ENCODE measurements at regions not wholly inside any gene's neighbourhood (a gene's known extent, or its start where the extent isn't known, plus 50 kb on each side); places are given as distances from the start of the nearest gene placed in this dataset.

- ChIA-PET CTCF (ENCODE audit: low intra/inter-chr PET ratio) (no interaction called here), POLR2A (interaction anchor here (0.7 kb wide), 2 partner anchors 11 to 15 kb away, joined by 3 read pairs; no protein-coding TSS in a partner anchor)
- TF ChIP-seq MAFK (IDR thresholded peaks at IDR 0.05; ENCODE audit: low read length) (no peak), YBX1 (IDR thresholded peaks at IDR 0.05) (0 out of 2 replicates have a peak, but pooled peaks have one; percentile 49)
- no peaks in the 10 kb centered on the region for H3K4me1 ChIP-seq (replicated peaks in 1 of 2; ENCODE audit: control insufficient read depth in 2 of 2, insufficient read depth in 2 of 2, low read length in 2 of 2)
- H3K4me3 ChIP-seq: no peak overlapping the region
- intact Hi-C loops (cut with micrococcal nuclease) (no loop called here), in situ Hi-C loops (cut with MboI) (loop anchor here (10.0 to 25.0 kb wide), 3 partner anchors 76 to 1078 kb away; no protein-coding TSS in a partner anchor)
- no peak overlapping the region for H3K4me2 ChIP-seq (ENCODE audit: insufficient read depth, low read length)
- ATAC-seq (peak; percentile 71), DNase-seq (ENCODE audit: extremely low read depth in 1 of 4, low spot score in 3 of 4) (no peak), FAIRE-seq (no peak)
- no peaks in the 10 kb centered on the region for H3K36me3 ChIP-seq (ENCODE audit: control insufficient read depth, insufficient read depth, low read length)
- no peaks in the 10 kb centered on the region for H3K9me1 ChIP-seq (ENCODE audit: control insufficient read depth, insufficient read depth, low read length)
- H2AFZ ChIP-seq (ENCODE audit: low read depth, low read length): no peak overlapping the region
- H3K9me3 ChIP-seq (replicated peaks; ENCODE audit: control insufficient read depth, insufficient read depth, low read depth, low read length): no peaks in the 10 kb centered on the region
- no peaks in the 10 kb centered on the region for H3K27me3 ChIP-seq (ENCODE audit: control insufficient read depth in 2 of 2, insufficient read depth in 2 of 2, low read length in 2 of 2)
- H3K27ac ChIP-seq (ENCODE audit: extremely low read depth, low read depth, low read length): no peak overlapping the region
- no peaks in the 10 kb centered on the region for H3K79me2 ChIP-seq (ENCODE audit: control insufficient read depth, insufficient read depth, low read length)
- no peak overlapping the region for H3K9ac ChIP-seq (ENCODE audit: insufficient read depth in 1 of 2, low read depth in 2 of 2, low read length in 2 of 2)
- H4K20me1 ChIP-seq (replicated peaks; ENCODE audit: control insufficient read depth, insufficient read depth, low read length): no peaks in the 10 kb centered on the region
- WGBS (ENCODE audit: insufficient coverage, low coverage, missing lambda C conversion rate): 0% methylated on average over 8 of the region's 8 CpGs
- BruUV-seq (replicated peaks): no TSS peak
Observed at GRCh38 chr15:20659265-20659664, 117.7 kb upstream of the GOLGA6L6 start.

DNA sequence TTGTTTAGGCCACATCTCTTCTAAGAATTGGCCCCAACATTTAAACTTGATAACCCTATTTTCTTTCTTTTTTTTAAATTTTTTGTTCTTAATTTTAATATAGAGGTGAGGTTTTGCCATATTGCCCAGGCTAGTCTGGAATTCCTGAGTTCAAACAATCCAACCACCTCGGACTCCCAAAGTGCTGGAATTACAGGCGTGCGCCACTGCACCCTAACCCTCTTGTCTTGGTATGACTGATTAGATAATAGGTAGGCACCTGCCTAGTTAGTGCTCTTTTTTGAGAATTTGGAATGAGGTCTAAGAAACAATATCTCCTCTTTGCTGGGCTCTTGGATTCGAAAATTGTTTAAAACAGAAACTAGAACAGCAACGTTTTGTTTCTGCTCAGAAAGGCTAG lies 116.4 kb upstream of the GOLGA6L6 start:
- no peak overlapping the region for H3K4me3 ChIP-seq
- no peaks in the 10 kb centered on the region for H3K9me1 ChIP-seq (ENCODE audit: control insufficient read depth, insufficient read depth, low read length)
- no peaks in the 10 kb centered on the region for H3K9me3 ChIP-seq (replicated peaks; ENCODE audit: control insufficient read depth, insufficient read depth, low read depth, low read length)
- H4K20me1 ChIP-seq (replicated peaks; ENCODE audit: control insufficient read depth, insufficient read depth, low read length): no peaks in the 10 kb centered on the region
- no peak overlapping the region for H3K27ac ChIP-seq (ENCODE audit: extremely low read depth, low read depth, low read length)
- no TSS peak for BruUV-seq (replicated peaks)
- no peak overlapping the region for H3K9ac ChIP-seq (ENCODE audit: insufficient read depth in 1 of 2, low read depth in 2 of 2, low read length in 2 of 2)
- DNase-seq (ENCODE audit: extremely low read depth in 1 of 4, low spot score in 3 of 4) (no peak), FAIRE-seq (no peak), ATAC-seq (no peak)
- H3K4me1 ChIP-seq (replicated peaks in 1 of 2; ENCODE audit: control insufficient read depth in 2 of 2, insufficient read depth in 2 of 2, low read length in 2 of 2): no peaks in the 10 kb centered on the region
- H3K79me2 ChIP-seq (ENCODE audit: control insufficient read depth, insufficient read depth, low read length): no peaks in the 10 kb centered on the region
- WGBS (ENCODE audit: insufficient coverage, low coverage, missing lambda C conversion rate): under 1% methylated on average over 5 of the region's 5 CpGs
- H3K36me3 ChIP-seq (ENCODE audit: control insufficient read depth, insufficient read depth, low read length): no peaks in the 10 kb centered on the region
- no peak overlapping the region for H2AFZ ChIP-seq (ENCODE audit: low read depth, low read length)
- in situ Hi-C loops (cut with MboI): loop anchor here (10.0 to 25.0 kb wide), 3 partner anchors 77 to 1079 kb away; no protein-coding TSS in a partner anchor
- CTCF ChIA-PET (ENCODE audit: low intra/inter-chr PET ratio): no interaction called here
- TF ChIP-seq, protein P1, sequence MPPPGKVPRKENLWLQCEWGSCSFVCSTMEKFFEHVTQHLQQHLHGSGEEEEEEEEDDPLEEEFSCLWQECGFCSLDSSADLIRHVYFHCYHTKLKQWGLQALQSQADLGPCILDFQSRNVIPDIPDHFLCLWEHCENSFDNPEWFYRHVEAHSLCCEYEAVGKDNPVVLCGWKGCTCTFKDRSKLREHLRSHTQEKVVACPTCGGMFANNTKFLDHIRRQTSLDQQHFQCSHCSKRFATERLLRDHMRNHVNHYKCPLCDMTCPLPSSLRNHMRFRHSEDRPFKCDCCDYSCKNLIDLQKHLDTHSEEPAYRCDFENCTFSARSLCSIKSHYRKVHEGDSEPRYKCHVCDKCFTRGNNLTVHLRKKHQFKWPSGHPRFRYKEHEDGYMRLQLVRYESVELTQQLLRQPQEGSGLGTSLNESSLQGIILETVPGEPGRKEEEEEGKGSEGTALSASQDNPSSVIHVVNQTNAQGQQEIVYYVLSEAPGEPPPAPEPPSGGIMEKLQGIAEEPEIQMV (tag; conservative IDR thresholded peaks at IDR 0.05; ENCODE audit: low read depth): no peak
- no peak for TF ChIP-seq ZBED1 (IDR thresholded peaks at IDR 0.05)
- no peak for TF ChIP-seq NCOA1 (IDR thresholded peaks at IDR 0.05; ENCODE audit: low read depth)
- no peak for TF ChIP-seq SP2 (IDR thresholded peaks at IDR 0.05; ENCODE audit: extremely low read depth, low read depth, low read length, poor library complexity, severe bottlenecking)
- intact Hi-C loops (cut with micrococcal nuclease): no loop called here
- H3K4me2 ChIP-seq (ENCODE audit: insufficient read depth, low read length): no peak overlapping the region
- H3K27me3 ChIP-seq (ENCODE audit: control insufficient read depth in 2 of 2, insufficient read depth in 2 of 2, low read length in 2 of 2): no peaks in the 10 kb centered on the region
- POLR2A ChIA-PET: no interaction called here
